Kidney glomerular epithelial cell (primary cell): ENCODE measurements at regions not wholly inside any gene's neighbourhood (a gene's known extent, or its start where the extent isn't known, plus 50 kb on each side); places are given as distances from the start of the nearest gene placed in this dataset.
A peak's percentile ranks its signal among the peaks of the same experiment; 100 is the strongest.
"Not testable (repeated sequence)": the region's sequence is repeated elsewhere in the genome, so short reads cannot be mapped to it uniquely, and the experiment has no call there.

ENCODE experiments used
- DNase-seq: peaks from one replicate; lab custom pipeline; 2025; lab: John Stamatoyannopoulos, UW

DNA sequence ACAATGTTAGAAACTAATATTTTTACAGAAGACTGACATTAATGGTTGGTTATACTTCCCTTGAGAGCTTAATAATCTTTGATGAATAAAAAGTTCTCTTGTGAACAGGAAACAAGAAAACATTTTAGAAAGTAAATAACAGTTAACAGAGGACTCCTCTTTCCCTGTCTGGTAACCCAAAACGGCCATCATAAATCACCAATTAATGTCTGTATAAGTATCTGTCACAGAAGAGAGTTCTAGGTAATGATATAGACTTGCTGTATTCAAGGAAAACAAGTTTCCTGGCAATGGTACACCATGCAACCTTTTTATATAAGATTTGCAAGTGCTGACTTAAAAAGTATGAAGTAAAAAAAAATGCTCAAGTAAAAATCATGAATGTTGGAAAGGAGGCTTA, 426.7 kb downstream of the SOX2 start:
- no peak for DNase-seq

DNA sequence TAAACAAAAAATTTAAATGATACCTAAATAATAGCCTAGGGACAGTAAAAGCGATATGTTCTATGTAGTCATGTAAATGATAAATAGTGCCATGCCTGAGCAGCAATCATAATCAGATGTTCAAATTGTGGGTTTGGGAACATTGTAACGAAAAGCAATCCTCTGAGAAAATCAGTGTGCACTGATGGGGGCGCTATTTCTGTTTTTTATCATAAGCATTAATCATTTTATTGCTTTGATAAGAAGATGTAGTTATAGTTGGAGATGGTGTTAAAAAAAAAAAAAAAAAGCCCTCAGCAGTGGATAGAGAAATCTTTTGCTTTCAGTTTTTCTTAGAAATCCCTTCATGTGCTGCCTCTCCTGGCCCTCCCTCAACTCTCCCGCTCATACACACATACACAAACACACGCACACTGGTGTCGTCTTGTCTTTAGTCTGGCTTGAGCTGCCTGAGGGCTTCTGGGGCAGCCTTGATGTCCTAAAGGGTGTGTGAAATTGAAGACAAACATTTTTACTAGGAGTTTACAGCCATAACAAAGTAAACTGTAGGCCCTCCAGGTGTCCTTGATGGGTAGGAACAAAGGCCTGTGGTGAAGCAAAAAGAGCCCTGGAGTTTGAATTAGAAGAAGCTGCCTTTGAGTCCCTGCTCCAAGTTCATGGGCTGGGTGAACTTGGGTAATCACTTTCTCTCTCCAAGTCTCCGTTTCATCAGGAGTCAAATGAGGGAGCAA, 428.1 kb downstream of the SOX2 start:
- no peak for DNase-seq

DNA sequence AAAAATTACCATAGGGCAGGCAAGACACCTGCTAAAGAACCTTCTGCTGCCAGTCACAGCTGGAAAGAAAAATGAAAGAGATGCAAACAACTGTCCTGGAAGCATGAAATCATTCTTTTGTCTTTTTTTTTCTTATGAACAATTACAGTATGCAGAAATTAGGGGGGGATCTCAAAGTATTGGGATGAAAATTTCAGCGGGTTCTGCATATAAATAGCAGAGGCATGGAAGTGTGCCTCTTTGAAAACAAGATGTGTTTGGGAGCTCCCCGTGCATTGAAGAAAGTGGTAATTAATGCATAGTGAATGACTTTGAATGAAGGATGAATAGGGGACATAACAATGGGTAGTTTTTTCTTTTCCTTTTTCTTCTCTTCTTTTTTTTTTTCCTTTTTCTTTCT, 431.2 kb downstream of the SOX2 start:
- no peak for DNase-seq

DNA sequence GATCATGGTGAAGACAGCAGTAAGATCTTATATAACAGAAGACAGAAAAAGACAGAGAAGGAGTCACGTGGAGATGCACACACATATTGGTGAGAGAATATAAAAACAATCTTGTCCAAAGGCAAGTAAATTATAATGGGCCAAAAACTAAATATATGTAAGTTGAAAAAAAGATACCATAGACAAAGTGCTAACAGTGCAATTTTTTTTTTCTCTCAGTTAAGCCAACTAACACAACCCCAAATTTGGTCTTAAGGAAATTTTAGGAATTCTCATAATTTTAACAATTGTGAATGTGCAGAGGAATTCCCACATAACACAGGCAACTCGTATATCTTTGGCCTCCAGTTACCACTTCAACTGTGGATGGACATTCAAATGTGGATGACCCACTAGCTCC, 432.2 kb downstream of the SOX2 start:
- DNase-seq: no peak

DNA sequence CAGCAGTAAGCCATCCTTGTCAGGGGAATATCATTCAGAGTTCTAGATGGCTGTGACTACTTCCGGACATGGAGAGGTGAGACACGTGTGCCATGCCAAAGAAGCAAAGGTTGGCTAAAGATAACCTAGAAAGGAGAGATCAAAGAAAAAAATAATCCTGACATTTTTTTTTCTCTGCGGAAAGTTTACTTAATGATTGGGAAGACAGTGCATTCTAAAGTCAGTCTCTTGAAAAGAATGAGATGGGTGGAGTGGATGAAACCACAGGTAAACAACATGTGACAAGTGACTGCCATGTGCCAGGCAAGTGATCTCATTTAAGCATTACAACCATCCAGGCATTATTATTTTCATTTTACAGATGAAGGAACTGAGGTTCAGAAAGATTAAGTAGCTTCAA, 436.6 kb downstream of the SOX2 start:
- no peak for DNase-seq

DNA sequence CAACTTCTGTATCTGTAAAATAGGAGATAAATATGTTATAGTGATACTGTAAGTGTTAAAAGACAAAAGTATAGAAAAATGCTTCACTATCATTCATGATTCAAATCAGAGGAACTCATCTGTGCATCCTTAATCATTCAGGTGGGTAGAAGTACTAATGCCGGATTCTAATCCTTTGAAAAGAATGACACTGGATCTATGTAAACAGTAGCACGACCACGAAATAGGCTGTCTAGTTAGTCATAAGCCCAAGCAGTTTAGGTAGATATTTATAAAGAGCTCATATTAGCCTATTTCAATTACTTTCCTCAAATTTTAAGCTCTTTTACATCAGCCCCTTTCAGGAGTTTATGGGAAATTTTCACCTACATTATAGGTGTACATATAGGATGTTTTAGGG, 437.9 kb downstream of the SOX2 start:
- no peak for DNase-seq

DNA sequence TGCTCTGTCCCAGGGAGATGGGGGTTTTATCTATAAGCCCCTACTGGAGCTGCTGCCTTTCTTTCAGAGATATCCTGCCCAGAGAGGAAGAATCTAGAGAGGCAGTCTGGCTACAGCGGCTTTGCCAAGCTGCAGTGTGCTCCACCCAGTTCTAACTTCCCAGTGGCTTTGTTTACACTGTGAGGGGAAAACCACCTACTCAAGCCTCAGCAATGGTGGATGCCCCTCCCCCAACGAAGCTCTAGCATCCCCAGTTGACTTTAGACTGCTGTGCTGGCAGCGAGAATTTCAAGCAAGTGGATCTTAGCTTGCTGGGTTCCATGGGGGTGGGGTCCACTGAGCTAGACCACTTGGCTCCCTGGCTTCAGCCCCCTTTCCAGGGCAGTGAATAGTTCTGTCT, 444.6 kb downstream of the SOX2 start:
- not testable (repeated sequence) for DNase-seq

DNA sequence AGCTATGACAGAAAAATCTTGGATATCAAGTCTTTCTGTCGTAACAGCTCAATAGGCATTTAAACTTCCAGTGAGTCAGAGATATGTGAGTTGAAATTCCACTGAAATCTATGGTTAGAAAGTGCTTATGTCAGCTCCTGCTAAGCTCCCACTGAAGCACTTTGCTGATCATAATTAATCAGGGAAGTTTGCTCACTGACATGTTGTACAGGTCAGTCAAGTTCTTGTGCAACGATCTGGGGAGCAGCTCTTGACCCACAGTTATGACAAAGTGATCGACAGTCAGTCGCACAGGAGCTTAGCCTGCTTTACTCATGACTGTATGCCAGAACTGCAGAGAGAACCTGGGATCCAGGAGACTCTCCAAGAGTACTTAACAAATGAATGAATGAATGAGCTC, 453.5 kb downstream of the SOX2 start:
- DNase-seq: peak; percentile 74

DNA sequence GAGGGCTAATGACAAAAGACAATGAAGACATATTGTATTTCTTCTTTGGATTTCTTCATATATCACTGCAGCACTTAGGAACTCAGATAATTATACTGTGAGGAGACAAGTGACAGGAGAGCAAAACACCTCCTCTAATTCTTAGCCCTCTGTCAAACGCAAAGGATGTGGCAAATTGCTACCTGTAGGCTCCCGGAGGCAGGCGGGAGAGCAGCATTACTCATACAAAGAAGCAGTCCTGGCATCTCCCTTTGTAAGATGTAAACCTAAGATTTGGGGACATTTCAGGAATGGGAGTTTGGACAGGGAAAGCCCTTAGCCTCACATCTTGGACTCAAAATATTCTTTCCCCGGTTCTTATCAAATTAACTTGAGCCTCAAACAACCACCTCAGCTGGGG, 460.8 kb downstream of the SOX2 start:
- no peak for DNase-seq

DNA sequence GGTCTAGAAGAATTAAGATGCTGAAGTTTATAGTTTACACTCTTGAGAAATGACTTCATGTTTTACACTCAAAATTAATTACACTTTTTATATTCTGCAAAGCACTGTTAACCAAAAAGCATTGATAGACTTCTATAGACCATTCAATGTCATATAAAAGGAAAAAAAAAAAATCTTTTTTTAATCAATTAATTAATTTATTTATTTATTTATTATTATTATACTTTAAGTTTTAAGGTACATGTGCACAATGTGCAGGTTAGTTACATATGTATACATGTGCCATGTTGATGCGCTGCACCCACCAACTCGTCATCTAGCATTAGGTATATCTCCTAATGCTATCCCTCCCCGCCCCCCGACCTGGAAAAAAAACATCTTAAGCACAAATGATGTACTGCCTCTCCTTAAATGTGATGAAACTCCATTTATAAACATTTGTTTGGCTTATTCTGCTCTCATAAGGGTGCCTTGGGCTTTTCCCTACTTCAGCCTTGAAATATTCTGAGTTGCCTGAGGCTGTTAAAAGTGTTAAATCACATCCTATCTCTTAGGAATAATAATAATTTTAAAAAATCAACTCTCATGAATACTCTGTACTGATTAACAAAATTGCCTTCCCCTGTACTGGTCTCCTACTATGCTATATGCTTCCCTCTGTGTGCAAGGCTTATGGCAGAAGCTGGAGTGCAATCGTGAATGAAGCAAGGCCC, 466.9 kb downstream of the SOX2 start:
- DNase-seq: no peak

DNA sequence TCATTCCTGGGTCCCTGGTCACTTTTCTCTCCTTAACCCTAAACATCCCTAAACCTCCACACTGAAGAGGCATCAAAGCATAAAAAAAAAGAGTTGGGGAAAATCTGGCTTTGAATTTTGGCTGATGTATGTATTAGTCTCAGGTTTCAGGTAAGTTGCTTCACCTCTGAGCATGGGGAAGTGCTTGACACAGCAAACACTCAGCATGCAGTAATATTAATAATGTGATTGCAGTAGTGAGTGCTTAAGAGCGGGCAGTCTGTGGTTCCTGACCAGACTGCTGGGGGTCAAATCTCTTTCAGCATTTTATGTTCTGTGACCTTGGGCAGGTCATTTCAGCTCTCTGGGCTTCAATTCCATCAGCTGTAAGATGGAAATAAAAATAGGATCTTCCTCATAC, 467.9 kb downstream of the SOX2 start:
- DNase-seq: no peak

DNA sequence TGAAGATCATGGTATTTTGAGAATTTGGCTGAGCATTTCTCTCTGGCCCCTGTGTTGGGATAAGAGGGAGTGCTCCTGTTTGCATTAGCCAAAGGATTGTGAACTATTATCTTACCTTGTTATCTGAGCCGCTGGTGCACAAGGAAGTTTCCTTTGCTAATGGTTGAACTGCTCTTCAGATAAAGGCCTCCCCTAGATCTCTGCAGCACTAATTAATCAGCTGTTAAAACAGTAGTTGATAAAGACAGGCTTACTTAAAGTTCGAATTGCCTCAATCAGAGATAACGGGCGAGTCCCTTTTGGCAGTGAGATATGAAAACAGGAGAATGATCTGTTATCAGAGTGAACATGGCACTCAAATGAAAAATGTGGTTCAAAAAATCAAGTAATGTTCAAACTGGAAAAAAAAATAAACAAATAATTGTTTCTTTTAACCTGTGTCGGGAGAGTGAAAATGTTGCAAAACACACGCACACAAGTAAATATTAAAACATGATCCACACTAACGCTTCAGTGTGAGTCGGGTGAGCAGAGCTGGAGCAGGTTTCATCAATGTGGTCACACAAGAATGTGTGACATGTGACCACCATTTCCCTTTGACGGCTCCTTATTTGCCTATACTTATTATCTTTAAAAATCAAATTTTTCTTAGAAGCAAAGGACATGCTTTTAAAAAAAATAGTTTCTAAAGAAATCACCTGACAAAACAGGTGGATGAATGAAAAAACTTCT, 469.1 kb downstream of the SOX2 start:
- no peak for DNase-seq

DNA sequence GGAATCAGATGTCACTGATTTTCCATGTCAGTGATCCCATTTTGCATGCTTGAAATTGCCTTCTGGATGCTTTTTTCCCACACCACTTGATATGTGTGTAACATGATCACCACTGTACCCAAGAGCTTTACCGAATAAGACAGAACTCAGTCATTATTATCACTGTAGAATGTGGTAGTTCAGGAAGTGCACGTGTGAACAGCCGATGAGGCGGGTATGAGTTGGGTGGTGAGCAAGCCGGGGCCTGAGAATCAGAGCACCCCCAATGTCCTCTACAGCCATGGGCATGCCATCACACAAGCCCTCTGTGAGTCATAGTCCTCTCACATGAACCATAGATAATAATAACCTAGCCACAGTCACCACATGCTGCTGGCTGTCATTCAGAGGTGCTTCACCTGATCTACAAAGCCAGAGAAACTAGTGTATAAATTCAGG, 470.8 kb downstream of the SOX2 start:
- DNase-seq: peak; percentile 12

DNA sequence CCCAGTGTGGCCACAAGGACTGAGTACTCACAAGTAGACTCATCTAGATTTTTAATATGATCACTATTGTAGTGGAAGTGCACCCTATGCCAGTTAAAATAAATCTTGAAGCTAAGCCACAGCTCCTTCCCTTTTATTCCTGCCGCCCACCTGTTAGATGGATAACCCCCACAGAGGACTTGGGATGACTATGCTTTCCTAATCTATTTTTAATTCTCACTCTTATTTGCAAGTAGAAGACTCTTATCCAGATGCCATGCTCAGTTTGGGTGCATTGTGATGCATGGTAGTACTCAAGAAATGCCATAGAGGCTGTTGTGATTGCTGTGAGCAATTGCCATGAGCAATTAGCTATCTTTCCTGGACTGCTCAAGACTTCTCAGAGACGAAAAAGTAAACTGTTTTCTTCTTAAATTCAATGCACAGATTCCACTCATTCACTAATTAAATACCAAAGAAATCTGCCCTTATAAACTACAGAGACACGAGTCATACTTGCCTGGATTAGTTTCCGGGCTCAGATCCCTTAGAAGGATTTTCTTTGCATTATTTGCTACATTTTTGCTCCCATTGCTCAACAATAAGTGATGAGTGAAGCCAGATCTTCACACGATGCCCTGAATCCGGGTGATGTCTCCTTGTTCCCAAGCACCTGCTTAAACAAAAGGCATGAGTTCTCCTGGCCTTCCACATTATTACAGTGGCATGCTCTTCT, 472.1 kb downstream of the SOX2 start:
- no peak for DNase-seq

DNA sequence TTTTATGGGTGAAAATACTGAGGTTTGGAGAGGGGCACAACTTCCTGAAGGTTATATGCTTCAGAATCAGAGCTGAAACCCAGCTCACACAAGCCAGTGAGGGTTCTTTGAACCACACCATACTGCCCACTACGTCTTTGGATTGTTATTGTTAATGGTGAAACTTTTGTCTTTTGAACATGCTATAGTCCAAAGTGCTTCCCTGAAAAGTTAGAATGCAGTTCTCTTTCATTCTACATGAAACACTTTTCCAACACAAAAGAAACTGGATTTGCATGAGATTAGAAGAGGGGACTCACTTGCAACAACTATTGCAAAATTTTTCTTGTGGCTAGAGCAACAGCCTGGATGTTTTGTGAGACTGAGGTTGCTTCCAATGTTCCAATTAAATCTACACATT, 473.6 kb downstream of the SOX2 start:
- no peak for DNase-seq

DNA sequence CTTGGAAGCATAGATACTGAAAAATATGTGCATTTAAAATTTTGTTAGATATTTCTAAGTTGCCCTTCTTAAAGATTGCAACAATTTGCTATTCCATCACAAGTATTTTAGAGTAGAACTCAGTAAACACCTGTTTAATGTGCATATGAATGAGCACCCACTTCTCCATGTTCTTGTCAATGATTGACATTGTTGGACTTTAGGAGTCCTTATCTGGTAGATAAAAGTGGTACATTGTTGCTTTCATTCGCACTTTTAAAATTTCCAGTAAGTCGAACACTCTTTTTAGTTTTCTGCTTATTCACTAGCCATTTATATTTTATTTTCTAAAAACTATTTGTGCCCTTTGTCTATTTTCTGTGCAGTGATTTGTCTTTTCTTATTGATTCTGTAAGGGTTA, 478.3 kb downstream of the SOX2 start:
- DNase-seq: no peak

DNA sequence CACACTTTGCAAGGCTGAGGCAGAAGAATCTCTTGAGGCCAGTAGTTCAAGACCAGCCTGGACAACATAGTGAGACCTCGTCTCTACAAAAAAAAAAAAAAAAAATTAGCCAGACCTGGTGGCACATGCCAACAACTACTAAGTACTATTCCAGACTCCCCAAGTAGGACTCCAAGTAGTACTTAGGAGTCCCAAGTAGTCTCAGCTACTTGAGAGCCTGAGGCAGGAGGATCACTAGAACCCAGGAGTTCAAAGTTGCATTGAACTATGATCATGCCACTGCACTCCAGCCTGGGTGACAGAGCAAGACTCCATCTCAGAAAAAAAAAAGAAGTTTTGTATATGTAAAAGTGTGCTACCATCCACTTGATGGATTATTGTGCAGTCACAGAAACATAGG, 486.6 kb downstream of the SOX2 start:
- no peak for DNase-seq

DNA sequence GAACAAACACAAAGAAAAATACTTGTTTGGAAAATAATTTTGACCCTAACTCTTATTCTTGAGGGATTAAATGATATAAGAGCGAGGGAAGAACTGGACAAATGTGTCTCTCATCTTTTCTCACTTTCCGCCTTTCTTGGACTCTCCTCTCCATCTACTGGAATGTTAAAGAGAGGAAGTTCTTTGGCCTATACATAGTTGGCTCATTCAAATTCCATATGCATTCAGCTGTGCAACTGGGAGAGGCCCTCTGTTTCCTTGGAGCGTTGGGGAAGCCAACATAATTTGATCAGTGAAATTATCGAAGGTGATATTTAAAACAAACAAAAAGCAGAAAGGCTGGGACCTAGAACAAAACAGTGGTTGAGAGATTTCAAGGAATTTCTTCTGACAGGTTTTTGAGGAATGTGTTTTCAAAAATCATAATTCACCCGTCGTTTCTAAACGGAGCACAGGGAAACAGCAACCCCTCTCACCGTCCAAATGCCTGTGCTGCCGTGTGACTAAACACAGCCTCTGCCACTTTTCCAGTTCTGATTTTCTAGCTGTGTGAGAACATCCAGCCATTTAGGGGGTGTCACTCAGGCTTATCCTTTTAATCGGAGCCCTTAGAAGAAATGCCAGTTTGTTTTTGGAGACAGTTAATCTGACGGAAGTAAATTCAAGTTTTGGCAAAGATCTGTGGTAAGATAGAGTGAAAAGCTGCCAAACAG, 489.9 kb downstream of the SOX2 start:
- DNase-seq: no peak

DNA sequence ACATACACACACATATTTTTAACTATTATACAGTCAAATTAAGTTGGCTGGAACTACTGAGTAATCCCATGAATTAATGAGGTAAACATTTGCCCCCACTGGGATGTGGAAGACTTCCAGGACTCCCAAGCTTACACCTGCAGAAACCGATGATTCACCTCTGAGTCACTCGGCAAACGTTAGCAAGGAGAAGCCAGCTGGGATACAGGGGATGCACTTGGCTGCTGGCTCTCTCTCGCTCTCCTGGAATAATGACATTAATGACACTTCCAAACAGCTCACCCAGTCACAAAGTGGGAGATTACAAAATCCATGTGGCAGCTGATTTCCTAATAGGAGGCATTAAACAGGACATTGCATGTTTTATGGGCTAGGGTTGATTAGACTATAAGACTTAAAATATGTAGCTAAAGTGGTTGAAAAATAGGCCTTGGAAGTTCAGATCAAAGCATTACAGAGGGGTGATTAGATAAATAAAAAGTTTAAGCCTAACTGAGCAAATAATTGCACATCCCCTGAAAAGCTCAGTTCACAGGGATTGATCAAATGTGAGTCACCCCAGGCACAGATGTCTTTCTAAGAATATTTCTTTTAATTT, 500.9 kb downstream of the SOX2 start:
- peak; percentile 87 for DNase-seq

DNA sequence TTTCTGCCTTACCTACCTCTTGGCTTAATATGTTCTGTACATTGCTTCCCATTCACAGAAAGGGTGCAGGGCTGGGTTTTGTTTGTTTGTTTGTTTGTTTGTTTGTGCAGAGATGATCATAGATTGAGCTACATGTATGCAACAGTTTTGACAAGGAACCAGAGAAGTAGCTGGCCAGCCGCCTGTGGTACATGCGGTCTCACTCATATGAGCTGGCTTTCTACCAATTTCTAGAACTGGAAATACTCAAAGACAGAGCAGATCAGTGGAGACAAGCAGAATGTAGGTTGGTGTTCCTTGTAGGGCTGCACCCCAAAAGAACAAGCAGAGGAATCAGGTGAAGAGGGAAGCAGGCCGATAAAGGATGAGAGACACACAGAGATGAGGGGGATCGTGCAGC, 502.7 kb downstream of the SOX2 start:
- DNase-seq: no peak

DNA sequence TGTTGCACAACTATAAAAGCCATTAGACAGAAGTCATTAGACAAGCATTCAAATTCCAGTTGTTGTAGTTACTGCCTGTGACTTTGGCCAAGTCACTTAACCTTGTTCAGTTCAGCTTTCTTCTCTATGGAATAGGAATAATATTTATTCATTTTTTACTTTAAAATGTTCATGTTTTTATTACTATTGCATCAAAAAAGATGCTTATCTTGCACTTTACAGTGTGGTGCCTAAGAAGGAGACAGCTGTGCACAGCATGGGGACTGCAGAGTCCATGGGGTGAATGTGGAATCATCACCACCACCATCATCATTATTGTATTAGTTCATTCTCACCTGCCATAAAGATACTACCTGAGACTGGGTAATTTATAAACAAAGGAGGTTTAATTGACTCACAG, 504.2 kb downstream of the SOX2 start:
- DNase-seq: no peak
